ENCODE measurements at regions not wholly inside any gene's neighbourhood (a gene's known extent, or its start where the extent isn't known, plus 50 kb on each side); places are given as distances from the start of the nearest gene placed in this dataset.
A peak's percentile ranks its signal among the peaks of the same experiment; 100 is the strongest.

DNA sequence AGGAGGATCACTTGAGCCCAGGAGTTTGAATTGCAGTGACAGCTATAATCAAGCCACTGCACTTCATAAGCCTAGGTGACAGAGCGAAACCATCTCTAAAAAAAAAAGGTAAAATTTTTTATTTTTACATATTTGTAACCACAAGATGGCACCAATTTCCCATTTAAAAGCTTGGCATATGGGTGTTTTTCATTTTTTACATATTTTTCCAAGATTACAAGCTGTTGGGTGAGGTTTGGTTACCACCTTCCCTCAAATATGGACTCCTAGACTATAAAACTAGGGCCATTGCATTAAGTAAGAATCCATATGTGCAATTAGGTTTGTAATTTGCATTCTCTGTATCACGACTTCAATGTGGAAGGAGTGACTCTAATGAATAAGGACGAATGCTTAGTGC lies 129.3 kb upstream of the ACBD5 start:
- no peak for TF ChIP-seq EZH2 (IDR thresholded peaks at IDR 0.05; ENCODE audit: low read length, unreplicated experiment)
- TF ChIP-seq CTCF (conservative IDR thresholded peaks at IDR 0.05; ENCODE audit: low read depth, low read length), result peak; percentile 56; the same call in 1 of the 2 replicates

Measured in PC-3 (cell line).